ENCODE measurements at regions not wholly inside any gene's neighbourhood (a gene's known extent, or its start where the extent isn't known, plus 50 kb on each side); places are given as distances from the start of the nearest gene placed in this dataset.

GRCh38 chr7:137122145-137122544, 221.4 kb downstream of the PTN start:
- TF ChIP-seq, protein P1, sequence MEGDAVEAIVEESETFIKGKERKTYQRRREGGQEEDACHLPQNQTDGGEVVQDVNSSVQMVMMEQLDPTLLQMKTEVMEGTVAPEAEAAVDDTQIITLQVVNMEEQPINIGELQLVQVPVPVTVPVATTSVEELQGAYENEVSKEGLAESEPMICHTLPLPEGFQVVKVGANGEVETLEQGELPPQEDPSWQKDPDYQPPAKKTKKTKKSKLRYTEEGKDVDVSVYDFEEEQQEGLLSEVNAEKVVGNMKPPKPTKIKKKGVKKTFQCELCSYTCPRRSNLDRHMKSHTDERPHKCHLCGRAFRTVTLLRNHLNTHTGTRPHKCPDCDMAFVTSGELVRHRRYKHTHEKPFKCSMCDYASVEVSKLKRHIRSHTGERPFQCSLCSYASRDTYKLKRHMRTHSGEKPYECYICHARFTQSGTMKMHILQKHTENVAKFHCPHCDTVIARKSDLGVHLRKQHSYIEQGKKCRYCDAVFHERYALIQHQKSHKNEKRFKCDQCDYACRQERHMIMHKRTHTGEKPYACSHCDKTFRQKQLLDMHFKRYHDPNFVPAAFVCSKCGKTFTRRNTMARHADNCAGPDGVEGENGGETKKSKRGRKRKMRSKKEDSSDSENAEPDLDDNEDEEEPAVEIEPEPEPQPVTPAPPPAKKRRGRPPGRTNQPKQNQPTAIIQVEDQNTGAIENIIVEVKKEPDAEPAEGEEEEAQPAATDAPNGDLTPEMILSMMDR (IDR thresholded peaks at IDR 0.05; ENCODE audit: borderline replicate concordance, extremely low read depth, low read length, poor library complexity, severe bottlenecking), result no peak
- no peak for TF ChIP-seq EZH2 (IDR thresholded peaks at IDR 0.05; ENCODE audit: borderline replicate concordance, low read depth, low read length, severe bottlenecking)
